ENCODE measurements at regions not wholly inside any gene's neighbourhood (a gene's known extent, or its start where the extent isn't known, plus 50 kb on each side); places are given as distances from the start of the nearest gene placed in this dataset.

DNA sequence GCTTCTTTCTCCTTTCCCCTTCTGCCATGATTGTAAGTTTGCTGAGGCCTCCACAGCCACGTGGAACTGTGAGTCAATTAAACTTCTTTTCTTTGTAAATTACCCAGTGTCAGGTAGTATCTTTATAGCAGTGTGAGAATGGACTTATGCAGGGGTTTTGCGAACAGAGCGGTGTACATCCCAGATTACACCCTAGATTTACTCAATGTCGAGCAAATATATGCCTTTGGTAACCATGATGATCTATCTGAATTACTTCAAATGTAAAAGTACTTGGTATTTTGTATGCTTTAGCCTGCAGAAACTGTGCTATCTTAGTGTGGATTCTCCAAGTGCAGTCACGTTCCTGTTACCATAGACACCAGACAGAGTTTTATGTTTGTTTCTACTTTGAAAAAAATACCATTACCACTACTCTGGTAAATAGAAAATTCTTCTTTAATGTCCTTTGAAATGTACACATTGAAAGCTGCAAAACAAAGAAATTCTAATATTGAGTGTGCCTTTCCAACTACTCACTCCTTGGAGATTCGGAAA, 510.4 kb upstream of the ARGLU1 start:
- TF ChIP-seq, protein P1, sequence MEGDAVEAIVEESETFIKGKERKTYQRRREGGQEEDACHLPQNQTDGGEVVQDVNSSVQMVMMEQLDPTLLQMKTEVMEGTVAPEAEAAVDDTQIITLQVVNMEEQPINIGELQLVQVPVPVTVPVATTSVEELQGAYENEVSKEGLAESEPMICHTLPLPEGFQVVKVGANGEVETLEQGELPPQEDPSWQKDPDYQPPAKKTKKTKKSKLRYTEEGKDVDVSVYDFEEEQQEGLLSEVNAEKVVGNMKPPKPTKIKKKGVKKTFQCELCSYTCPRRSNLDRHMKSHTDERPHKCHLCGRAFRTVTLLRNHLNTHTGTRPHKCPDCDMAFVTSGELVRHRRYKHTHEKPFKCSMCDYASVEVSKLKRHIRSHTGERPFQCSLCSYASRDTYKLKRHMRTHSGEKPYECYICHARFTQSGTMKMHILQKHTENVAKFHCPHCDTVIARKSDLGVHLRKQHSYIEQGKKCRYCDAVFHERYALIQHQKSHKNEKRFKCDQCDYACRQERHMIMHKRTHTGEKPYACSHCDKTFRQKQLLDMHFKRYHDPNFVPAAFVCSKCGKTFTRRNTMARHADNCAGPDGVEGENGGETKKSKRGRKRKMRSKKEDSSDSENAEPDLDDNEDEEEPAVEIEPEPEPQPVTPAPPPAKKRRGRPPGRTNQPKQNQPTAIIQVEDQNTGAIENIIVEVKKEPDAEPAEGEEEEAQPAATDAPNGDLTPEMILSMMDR (conservative IDR thresholded peaks at IDR 0.05 in 1 of 2, IDR thresholded peaks at IDR 0.05 in 1 of 2; ENCODE audit: extremely low read depth in 1 of 2, insufficient read depth in 1 of 2, low read depth in 1 of 2, low read length in 2 of 2): no peak
- no peak for TF ChIP-seq EZH2 (IDR thresholded peaks at IDR 0.05; ENCODE audit: borderline replicate concordance, low read length)
